Chondrocyte (in vitro differentiated cells): ENCODE measurements at regions not wholly inside any gene's neighbourhood (a gene's known extent, or its start where the extent isn't known, plus 50 kb on each side); places are given as distances from the start of the nearest gene placed in this dataset.

ENCODE experiments used
- DNase-seq: peaks from one replicate; pipeline ENCODE4 v3.0.0; 2021; ENCODE audit warnings: mixed read lengths, low spot score
- H3K27ac Mint-ChIP-seq: one replicate; pipeline ENCODE4 v1.8.0; 2021; ENCODE audit warnings: mild to moderate bottlenecking, moderate library complexity, mixed read lengths; ENCODE audit not compliant: unreplicated experiment
- H3K27me3 Mint-ChIP-seq: 2 replicates; pipeline ENCODE4 v1.8.0; 2021; ENCODE audit warnings: low read depth, mixed read lengths
- H3K36me3 Mint-ChIP-seq: 2 replicates; pipeline ENCODE4 v1.8.0; 2021; ENCODE audit warnings: low read depth, mixed read lengths
- H3K4me1 Mint-ChIP-seq: 2 replicates; pipeline ENCODE4 v1.8.0; 2021; ENCODE audit warnings: low read depth, mild to moderate bottlenecking, mixed read lengths
- H3K4me3 Mint-ChIP-seq: one replicate; pipeline ENCODE4 v1.8.0; 2021; ENCODE audit warnings: mild to moderate bottlenecking, moderate library complexity, mixed read lengths; ENCODE audit not compliant: unreplicated experiment
- H3K9me3 Mint-ChIP-seq: 2 replicates; pipeline ENCODE4 v1.8.0; 2021; ENCODE audit warnings: low read depth, mixed read lengths
- TF ChIP-seq, protein P1 (sequence below): fragments of 200-600 bp; sonication (generic); IDR thresholded peaks from 2 replicates; pipeline ENCODE4 v1.5.0; 2021; ENCODE audit warnings: antibody characterized with exemption, mild to moderate bottlenecking, moderate library complexity

DNA sequence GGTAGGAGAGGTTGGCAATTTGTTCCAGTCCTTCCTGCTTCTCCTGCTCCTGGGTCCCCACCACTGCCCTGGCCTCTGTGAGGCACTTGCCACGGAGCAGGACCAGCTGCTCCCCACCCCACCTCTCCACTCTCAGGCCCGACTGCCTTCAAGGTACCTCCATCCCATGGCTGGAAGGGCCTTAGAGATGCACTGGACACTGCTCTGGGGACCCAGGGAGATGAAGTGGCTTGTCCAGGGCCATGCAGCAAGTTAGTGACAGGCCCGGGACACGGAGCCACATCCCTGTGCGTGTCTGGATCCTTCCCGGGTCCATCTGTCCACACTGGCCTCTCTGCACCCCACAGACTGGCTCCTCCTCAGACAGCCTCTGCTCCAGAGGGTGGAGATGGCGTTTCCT is 105.3 kb downstream of the CPZ start:
- Mint-ChIP-seq H3K27me3 (peaks cover 55% of the 10 kb centered on the region), H3K4me1 (no peaks in the 10 kb centered on the region), H3K36me3 (peaks cover 1% of the 10 kb centered on the region), H3K9me3 (peaks cover 8% of the 10 kb centered on the region), H3K4me3 (no peak overlapping the region), H3K27ac (no peak overlapping the region)
- TF ChIP-seq, protein P1, sequence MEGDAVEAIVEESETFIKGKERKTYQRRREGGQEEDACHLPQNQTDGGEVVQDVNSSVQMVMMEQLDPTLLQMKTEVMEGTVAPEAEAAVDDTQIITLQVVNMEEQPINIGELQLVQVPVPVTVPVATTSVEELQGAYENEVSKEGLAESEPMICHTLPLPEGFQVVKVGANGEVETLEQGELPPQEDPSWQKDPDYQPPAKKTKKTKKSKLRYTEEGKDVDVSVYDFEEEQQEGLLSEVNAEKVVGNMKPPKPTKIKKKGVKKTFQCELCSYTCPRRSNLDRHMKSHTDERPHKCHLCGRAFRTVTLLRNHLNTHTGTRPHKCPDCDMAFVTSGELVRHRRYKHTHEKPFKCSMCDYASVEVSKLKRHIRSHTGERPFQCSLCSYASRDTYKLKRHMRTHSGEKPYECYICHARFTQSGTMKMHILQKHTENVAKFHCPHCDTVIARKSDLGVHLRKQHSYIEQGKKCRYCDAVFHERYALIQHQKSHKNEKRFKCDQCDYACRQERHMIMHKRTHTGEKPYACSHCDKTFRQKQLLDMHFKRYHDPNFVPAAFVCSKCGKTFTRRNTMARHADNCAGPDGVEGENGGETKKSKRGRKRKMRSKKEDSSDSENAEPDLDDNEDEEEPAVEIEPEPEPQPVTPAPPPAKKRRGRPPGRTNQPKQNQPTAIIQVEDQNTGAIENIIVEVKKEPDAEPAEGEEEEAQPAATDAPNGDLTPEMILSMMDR = no peak
- DNase-seq = no peak

DNA sequence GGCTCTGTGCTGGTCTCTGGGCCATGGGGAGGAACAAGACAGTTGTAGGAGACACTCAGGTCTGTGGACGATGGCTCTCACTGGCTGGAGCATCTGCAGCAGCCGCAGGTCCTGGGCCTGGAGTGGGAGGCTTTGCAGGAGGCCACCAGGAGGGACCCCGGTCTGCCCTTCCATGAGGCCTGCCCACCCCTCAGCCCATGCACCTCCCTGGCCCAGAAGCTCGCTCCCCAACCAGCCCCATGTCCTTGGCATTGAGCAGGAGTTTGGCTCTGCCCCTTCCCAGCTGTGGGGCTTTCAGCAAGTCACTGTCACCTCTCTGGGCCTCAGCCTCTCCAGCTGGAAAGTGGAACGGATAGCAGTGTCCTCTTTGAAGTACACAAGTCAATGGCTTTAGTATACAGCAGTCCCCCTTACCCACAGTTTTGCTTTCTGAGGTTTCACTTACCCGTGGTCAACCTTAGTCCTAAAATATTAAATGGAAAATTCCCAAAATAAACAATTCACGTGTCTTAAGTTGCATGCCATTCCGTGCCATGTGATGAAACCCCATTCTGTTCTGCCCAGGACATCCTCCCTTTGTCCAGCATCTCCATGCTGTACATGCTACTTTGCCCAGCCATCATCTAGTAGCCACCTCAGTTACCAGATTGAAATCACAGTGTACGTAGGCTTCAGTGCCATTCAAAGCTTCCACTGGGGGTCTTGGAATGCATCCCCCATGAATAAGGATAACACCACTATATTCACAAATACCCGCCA is 104.0 kb downstream of the CPZ start:
- Mint-ChIP-seq H3K27me3 (peaks cover 52% of the 10 kb centered on the region), H3K4me1 (no peaks in the 10 kb centered on the region), H3K27ac (no peak overlapping the region), H3K36me3 (peaks cover 1% of the 10 kb centered on the region), H3K9me3 (peaks cover 10% of the 10 kb centered on the region), H3K4me3 (no peak overlapping the region)
- TF ChIP-seq, protein P1 = no peak
- DNase-seq = peak; percentile 79

DNA sequence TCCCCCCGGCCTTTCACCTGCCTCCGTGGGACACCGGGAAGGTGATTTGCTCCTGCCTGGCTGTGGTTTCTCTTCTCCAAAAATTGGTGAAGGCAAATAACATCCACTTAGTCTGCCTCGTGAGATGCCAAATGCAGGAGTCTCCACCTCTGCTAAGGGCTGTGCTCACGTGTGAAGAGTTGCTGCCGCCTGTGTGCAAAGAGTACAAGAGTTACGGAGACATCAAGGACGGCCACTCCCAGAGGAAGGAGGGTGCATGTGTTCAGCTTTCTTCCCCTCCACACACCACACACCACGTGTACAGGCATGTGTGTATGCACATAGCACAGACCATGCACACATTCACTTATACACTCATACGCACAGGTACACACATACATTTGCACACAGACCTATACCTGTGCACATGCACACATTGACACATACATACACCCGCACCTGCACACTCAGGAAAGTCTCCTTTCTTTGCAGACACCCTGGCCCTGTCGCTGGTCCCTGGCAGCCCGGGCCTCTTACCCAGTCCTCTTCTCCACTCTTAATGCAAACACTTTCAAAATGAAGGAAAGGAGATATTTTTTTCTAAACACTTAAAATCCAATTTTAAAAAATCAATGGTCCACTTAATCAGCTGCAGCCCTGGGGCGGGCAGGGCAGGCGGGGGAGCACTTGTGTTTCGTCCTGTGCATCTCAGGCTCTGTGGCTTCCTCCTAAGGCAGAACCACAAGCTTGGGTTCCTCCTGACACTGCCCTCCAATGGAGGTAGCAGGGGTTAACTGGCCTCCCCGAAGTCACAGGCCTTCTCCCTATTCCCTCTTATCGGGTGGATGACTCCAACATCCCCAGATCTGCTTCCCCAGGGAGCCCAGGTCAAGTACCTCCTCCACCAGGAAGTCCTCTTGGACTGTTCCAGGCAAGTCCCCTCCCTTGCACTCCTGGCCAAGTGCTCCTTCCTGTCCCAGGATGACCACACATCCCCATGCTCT is 103.0 kb downstream of the CPZ start:
- H3K27me3 Mint-ChIP-seq = peaks cover 52% of the 10 kb centered on the region
- DNase-seq = no peak

DNA sequence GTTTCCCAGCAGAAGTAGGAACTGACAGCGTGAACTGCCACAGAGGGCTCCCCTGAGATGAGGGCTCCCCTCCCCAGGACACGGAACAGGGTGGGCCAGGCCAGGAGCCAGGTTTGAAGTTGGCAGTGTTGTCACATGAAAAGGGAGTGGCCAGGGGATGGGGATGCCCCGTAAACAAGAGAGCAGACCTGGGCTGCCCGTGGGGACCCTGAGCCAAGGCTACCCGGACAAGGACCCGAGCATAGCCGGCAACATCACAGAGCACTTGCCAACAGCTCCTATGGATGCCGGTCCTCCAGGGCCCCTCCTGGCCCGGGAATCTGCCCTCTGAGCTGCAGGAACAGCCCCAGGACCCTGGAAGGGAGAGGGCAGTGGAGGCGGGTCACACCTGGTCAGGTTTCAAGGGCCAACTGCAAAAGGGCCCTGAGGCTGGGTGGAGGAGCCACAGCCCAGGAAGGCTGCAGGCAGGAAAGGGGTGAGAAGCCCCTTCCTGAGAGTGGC is 102.1 kb downstream of the CPZ start:
- Mint-ChIP-seq H3K4me1 (no peaks in the 10 kb centered on the region), H3K4me3 (no peak overlapping the region), H3K9me3 (peaks cover 10% of the 10 kb centered on the region), H3K27me3 (peaks cover 55% of the 10 kb centered on the region), H3K36me3 (peaks cover 1% of the 10 kb centered on the region), H3K27ac (no peak overlapping the region)
- TF ChIP-seq, protein P1 = no peak
- DNase-seq = peak; percentile 85

More for the DNA sequence above, 103.0 kb downstream of the CPZ start:
- no peak overlapping the region for H3K4me3 Mint-ChIP-seq
- TF ChIP-seq, protein P1 = no peak
- H3K36me3 Mint-ChIP-seq = peaks cover 1% of the 10 kb centered on the region
- H3K27ac Mint-ChIP-seq = no peak overlapping the region
- H3K9me3 Mint-ChIP-seq = peaks cover 10% of the 10 kb centered on the region
- no peaks in the 10 kb centered on the region for H3K4me1 Mint-ChIP-seq

DNA sequence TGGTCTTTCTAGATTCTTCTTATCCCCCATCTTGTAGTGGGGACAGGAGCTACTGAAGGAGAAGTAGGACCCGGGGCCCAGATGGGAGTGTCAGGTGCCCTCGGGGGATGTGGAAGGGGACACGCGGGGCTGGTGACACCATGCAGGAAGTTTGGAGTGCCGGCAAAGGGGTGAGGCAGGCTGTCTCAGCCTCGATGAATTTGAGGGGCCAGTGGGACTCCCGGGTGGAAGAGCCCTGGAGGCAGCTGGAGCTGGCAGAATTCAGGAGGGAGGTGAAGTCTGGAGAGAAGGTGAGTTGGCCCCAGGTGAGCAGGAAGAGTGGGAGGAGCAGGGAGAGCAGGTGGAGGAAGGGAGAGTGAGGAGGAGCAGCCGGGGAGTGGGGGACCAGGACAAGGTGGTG is 101.7 kb downstream of the CPZ start:
- Mint-ChIP-seq H3K4me3 (no peak overlapping the region), H3K27ac (no peak overlapping the region), H3K36me3 (no peaks in the 10 kb centered on the region), H3K27me3 (peaks cover 56% of the 10 kb centered on the region), H3K4me1 (no peaks in the 10 kb centered on the region), H3K9me3 (peaks cover 10% of the 10 kb centered on the region)
- TF ChIP-seq, protein P1 = no peak
- DNase-seq = no peak
